ENCODE measurements at regions not wholly inside any gene's neighbourhood (a gene's known extent, or its start where the extent isn't known, plus 50 kb on each side); places are given as distances from the start of the nearest gene placed in this dataset.

GRCh38 chr1:66439031-66439740, 94.8 kb upstream of the SGIP1 start (continued):
- TF ChIP-seq CTCF (IDR thresholded peaks at IDR 0.05 in 2 of 3, conservative IDR thresholded peaks at IDR 0.05 in 1 of 3; ENCODE audit: control insufficient read depth in 2 of 3, extremely low read depth in 1 of 3, insufficient read depth in 1 of 3, low read depth in 3 of 3, low read length in 3 of 3) (no peak), ZNF274 (IDR thresholded peaks at IDR 0.05; ENCODE audit: insufficient read depth, insufficient read length) (no peak), SP1 (IDR thresholded peaks at IDR 0.05; ENCODE audit: low read depth, low read length) (no peak), IRF4 (IDR thresholded peaks at IDR 0.05; ENCODE audit: low read depth, low read length) (no peak), NR2C2 (IDR thresholded peaks at IDR 0.05; ENCODE audit: borderline replicate concordance, control insufficient read depth, insufficient read length, low read depth) (no peak), ZNF207 (IDR thresholded peaks at IDR 0.05; ENCODE audit: borderline replicate concordance) (no peak), IKZF2 (IDR thresholded peaks at IDR 0.05) (peak; percentile 47 to 59; a peak in 3 of 4 replicates), SMAD1 (IDR thresholded peaks at IDR 0.05; ENCODE audit: low read depth, partially characterized antibody) (no peak), TCF3 (IDR thresholded peaks at IDR 0.05; ENCODE audit: borderline replicate concordance, insufficient read depth, low read depth, low read length) (no peak), HCFC1 (IDR thresholded peaks at IDR 0.05; ENCODE audit: low read length) (no peak), FOXM1 (IDR thresholded peaks at IDR 0.05; ENCODE audit: low read depth, low read length) (peak; percentile 36; the same call in 1 of the 2 replicates), ZBTB40 (IDR thresholded peaks at IDR 0.05; ENCODE audit: borderline replicate concordance) (no peak), TBL1XR1 (IDR thresholded peaks at IDR 0.05; ENCODE audit: low read depth, low read length) (no peak), ASH2L (IDR thresholded peaks at IDR 0.05; ENCODE audit: borderline replicate concordance, low read depth) (no peak), NR2F1 (conservative IDR thresholded peaks at IDR 0.05) (no peak), CBFB (IDR thresholded peaks at IDR 0.05; ENCODE audit: low read depth) (no peak), PAX8 (IDR thresholded peaks at IDR 0.05) (no peak), CREB1 (IDR thresholded peaks at IDR 0.05; ENCODE audit: low read depth) (no peak)
- TF ChIP-seq, protein P1, sequence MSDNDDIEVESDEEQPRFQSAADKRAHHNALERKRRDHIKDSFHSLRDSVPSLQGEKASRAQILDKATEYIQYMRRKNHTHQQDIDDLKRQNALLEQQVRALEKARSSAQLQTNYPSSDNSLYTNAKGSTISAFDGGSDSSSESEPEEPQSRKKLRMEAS (IDR thresholded peaks at IDR 0.05; ENCODE audit: low read depth, low read length): no peak
- TF ChIP-seq, protein P2, sequence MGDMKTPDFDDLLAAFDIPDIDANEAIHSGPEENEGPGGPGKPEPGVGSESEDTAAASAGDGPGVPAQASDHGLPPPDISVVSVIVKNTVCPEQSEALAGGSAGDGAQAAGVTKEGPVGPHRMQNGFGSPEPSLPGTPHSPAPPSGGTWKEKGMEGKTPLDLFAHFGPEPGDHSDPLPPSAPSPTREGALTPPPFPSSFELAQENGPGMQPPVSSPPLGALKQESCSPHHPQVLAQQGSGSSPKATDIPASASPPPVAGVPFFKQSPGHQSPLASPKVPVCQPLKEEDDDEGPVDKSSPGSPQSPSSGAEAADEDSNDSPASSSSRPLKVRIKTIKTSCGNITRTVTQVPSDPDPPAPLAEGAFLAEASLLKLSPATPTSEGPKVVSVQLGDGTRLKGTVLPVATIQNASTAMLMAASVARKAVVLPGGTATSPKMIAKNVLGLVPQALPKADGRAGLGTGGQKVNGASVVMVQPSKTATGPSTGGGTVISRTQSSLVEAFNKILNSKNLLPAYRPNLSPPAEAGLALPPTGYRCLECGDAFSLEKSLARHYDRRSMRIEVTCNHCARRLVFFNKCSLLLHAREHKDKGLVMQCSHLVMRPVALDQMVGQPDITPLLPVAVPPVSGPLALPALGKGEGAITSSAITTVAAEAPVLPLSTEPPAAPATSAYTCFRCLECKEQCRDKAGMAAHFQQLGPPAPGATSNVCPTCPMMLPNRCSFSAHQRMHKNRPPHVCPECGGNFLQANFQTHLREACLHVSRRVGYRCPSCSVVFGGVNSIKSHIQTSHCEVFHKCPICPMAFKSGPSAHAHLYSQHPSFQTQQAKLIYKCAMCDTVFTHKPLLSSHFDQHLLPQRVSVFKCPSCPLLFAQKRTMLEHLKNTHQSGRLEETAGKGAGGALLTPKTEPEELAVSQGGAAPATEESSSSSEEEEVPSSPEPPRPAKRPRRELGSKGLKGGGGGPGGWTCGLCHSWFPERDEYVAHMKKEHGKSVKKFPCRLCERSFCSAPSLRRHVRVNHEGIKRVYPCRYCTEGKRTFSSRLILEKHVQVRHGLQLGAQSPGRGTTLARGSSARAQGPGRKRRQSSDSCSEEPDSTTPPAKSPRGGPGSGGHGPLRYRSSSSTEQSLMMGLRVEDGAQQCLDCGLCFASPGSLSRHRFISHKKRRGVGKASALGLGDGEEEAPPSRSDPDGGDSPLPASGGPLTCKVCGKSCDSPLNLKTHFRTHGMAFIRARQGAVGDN (IDR thresholded peaks at IDR 0.05): no peak

Measured in GM12878 (cell line).